Dermis blood vessel endothelial cell (primary cell): ENCODE measurements at regions not wholly inside any gene's neighbourhood (a gene's known extent, or its start where the extent isn't known, plus 50 kb on each side); places are given as distances from the start of the nearest gene placed in this dataset.

ENCODE experiments used
- DNase-seq: peaks from one replicate; pipeline ENCODE4 v3.0.0; 2010

DNA sequence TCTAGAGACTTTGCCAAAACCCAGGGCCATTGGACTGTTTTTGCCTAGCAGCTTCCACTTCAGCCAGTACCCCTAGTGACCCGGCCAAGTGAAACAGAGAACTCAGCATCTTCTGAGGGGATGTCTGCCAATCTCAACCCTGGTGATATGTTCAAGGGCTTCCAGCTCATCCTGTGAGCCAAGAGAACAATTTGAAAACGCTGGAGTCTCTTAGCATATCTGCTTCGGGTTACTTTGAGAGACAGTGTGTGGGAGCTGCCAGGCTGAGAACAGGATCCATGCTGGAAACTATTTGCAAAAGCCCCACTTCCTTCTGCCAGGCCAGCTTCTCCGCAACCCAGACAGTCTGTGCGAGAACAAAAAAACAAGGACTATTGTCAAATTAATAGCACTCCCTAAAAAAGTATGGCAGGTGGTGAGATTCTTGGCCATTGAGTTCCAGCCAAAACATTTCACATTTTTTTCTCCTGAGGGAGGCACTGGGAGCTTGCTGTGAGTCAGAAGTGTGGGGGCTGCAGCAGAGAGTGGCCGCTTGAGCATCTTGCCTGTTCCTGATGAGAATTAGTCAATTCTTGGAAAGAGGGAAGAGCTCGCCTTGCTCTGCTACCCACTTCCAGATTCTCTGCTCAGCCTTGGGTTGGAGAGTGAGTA lies 395.6 kb upstream of the TRIB2 start:
- DNase-seq = no peak

DNA sequence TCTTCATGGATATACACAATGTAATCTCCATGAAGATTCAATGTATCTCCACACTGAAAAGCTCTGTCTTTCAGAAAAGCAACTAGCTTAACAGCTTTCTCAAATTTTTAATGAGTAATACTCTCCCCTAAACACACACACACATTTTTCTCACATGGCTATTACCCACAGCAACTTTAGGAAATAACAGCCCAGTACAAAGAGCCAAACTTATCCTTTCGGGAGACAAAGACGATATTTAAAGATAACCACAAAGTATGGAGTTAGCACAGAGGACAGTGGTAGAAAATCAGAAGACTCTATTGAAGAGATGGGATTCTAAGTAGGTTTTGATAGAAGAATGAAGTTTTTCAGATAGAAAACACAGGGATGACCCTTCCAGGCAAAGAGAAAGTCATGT lies 394.9 kb upstream of the TRIB2 start:
- no peak for DNase-seq

DNA sequence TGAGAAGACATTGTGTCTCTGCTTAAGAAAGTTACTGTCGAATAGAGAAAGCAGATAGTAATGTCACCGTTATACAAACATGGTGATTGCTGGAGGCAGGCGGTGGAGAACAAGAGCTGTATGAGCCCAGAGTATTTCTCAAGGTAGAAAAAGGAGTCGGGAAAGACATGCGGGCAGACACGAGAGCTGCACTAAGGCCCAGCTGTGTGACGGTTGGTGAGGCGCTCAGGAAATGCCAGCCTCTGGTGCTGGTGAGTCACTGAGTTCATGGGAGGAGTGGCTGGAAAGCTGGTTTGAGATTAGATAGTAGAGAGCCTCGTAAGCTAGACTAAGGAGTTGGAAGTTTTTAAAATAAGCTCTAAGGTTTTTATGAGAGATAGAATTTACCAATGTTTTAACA lies 390.9 kb upstream of the TRIB2 start:
- DNase-seq = peak; percentile 69

DNA sequence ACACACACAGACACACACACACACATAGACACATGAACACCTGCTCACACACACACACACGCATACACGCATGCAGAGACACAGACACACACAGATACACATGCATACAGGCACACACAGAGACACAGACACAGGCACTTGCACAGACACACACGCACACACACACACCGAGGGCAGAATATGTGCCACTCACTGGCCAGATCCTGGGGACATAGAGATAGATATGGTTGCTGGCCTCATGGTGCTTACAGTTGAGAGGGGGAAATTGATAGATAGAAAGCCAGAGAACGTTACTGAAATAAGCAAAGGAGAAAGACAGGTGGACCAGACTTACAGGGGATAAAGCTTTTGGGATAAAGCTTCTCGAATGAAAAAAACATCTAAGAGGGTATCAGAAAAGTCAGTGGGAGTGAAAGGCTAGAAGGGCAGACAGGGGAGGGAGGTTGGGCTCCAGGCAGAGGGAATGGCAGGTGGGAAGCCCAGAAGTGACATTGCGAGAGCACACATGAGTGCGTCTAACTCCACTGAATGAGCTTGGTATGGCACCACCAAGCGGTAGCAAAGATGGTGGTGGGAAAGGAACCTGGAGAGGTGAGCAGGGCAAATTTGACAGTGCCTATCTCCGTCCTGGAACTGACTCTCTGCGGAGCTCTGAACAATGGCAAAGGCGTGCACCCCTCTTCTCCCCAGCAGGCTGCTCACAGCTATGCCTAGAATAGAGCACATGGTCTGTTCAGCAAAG lies 390.1 kb upstream of the TRIB2 start:
- no peak for DNase-seq

DNA sequence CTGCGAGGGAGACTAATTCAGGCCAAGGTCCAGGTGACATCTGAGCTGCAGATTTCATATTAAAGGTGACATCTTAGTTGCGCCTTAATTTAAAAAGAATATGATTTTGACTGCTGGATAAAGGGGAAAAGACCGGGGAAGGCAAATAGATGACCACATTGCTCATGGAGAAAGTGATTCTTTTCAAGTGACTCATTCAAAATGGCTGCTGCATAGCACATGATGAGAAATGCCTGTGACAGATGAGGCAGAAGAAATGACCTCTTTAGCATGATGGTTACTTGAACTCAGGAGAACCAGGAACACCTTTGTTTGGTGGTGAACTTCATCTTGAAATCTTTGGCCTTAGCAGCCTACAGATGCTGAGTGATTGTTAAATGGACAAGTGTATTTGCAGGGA lies 385.8 kb upstream of the TRIB2 start:
- no peak for DNase-seq

DNA sequence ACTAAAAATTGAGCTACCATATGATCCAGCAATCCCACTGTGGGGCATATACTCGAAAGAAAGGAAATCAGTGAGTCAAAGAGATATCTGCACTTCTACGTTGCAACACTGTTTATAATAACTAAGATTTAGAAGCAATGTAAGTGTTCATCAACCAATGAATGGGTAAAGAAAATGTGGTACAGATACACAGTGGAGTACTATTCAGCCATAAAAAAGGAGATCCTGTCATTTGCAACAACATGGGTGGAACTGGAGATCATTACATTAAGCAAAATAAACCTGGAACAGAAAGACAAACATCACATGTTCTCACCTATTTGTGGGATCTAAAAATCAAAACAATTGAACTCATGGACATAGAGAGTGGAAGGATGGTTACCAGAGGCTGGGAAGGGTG lies 385.0 kb upstream of the TRIB2 start:
- no peak for DNase-seq

DNA sequence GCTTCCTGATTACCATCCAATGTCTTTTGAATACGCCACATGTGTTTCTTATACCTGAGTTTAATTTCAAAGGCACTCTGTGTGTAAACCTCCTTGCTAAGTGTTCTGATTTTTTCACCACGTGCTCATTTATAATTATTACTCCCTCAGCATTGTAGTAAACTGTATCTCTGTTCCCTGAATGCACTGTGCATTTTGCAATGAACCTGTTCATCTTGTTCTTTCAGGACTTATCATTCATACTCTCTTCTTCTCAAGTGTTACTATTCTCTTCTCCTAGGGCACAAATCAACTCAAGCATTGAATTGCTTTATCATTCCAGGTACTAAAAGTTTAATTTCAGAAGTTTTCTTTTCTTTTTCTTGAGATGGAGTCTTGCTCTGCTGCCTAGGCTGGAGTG lies 383.4 kb upstream of the TRIB2 start:
- no peak for DNase-seq

DNA sequence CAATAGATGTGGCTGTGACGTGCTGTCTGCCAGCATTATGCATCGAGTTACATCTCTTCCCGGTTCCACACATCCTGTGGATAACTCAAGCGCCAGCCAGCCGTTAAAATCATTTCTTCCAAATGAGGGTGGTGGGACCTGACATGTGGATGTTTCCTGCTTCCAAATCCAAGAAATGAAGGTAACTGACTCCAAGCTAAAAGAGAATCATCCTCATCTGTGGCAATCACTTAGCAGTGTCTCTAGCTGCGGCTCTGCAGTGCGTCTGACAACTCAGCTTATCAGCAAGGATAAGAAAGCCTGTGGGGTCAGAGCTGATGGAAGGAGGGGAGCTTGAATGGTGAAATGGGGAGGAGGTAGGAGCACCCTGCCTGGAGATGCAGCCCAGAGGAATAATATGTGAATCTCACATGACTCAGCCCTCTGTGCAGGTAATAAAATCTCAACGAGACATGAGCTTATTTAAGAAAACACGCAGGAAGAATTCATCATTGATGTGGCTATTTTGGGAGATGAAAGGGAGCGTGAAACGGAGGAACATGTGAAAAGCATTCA lies 382.2 kb upstream of the TRIB2 start:
- no peak for DNase-seq

DNA sequence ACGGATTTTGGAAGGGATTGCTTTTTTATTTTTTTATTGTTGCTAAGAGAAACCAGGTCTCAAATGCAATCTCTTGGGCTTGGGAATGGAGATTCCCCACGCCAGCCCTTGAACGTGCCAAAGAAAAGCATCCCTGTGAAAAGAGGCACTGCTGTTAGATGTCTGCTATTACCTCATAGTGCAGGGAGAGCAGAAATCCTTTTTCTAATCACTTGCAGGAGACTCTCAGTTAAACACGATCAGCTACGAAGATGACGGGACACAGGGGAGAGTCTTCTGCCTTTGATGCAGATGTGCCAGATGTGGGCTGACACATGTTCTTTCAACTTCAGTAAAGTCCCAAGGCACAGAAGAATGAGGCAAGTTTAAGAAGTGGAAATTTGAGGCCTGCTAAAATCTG lies 381.6 kb upstream of the TRIB2 start:
- DNase-seq = no peak

DNA sequence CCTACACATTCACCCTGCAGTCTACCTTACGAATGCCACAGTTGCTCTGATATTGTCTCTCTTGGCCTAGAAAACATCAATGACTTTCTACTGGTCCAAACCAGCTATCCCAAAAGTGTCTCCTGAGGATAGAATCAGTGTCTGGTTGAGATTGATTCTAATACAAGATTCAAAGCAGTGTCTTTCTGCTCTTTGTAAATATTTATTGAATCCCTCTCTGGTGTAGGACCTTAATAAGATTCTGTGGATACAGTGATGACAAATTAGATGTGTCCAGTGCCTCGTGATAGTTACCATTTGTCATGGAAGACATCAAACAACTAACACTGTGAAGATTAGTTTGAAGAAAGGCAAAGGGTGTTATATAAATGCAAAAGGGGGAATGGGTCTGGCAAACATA lies 380.7 kb upstream of the TRIB2 start:
- DNase-seq = no peak

DNA sequence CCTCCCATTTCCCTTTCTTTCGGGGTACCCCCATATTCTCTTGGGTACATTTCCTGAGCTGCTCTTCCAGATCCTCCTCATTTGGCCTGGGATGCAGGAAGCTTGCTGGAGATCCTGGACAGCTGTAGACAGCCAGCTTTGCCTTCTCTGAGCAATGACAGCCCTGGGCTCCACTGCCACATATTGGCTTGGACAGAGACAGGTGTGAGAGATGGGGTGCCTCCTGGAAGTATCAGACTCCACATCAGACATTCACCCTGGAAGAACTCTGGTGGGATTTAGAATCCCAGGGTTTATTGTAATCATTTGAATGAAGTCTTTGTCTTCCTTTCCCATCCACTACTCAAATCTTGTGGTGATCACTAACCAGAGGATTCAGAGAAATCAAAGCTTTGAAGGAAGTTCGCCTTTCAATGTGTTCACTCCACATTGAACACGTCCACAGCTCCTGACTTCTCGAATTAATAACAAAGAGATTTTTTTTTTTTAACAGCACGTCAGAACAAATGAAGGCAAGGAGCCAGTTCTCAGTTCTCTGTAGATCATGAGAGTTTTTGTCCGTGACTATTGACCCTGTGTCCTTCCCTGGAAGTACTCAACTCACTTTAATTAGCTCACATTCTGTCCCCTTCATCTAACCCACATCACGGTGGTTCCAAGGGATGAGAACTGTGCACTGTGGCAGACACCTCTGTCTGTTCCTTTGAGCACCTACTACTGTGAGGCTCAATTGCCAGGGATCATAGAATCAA lies 377.6 kb upstream of the TRIB2 start:
- no peak for DNase-seq

DNA sequence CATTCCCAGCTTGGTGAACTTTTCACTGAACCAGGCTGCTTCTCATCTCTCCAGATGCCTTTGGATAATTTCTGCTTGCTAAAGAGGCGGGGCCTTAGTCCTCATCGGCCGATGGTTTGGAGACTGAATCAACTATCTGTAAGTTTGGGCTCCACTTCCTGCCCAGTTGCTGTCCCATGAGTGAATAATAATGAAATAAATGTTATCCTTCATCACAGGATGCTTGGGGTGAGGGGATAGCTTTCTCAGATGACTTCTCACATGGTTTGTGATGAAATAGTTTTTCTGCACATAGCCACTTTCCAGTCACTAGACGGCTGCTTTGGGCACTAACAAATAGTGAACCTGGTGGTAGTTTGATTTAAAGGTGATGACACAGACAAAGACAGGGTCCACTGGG lies 376.6 kb upstream of the TRIB2 start:
- DNase-seq = no peak

DNA sequence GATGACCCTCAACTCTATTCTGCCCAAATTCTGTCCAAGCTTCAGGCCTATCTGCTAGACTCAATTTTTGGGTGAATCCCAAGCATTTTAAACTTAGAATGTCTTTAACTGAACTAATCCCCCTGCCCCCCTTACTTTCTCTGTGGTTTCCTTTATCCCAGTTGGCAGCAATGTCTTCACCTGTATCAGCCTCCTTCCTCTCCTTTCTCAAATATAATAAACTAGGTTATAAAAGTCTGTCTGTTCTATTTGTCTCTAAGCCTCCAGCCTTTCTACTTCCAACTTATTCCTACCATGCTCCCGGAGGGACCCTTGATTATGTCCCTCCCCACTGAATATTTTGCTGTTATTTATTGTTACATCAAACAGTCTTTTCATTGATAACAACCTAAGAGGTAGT lies 375.5 kb upstream of the TRIB2 start:
- no peak for DNase-seq

DNA sequence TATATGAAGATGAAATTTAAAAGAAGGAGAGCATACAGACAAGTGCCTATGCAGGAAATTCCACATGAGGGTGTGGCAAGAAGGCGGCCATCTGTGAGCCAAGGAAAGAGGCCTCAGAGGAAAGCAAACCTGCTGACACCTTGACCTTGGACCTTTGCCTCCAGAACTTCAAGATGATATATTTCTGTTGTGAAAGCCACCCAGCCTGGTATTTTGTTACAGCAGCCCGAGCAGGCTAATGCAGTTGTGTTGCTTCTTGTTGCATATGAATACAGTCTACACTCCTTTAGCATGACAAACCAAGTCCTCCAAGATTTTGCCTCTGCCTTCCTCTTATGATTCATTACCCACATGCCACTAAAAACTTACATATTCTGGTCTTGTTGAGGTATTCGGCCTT lies 374.8 kb upstream of the TRIB2 start:
- no peak for DNase-seq

DNA sequence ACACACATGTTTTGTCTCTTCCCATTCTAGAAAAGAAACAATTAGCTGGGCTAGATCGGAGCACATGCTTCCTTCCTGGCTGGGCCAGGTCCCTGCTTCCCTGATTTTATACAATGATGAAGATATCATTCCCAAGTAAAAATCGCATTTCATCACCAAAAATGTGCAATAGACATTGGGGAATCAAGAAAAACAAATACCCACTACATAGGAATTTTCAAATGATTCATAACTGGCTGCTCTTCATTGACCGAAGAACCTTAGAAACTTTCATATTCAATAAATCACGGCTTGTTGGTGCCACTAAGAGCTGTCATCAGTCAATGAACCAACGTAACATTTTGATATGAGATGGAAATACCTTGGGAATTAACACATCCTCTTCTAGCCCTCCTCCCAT lies 373.6 kb upstream of the TRIB2 start:
- DNase-seq = no peak

DNA sequence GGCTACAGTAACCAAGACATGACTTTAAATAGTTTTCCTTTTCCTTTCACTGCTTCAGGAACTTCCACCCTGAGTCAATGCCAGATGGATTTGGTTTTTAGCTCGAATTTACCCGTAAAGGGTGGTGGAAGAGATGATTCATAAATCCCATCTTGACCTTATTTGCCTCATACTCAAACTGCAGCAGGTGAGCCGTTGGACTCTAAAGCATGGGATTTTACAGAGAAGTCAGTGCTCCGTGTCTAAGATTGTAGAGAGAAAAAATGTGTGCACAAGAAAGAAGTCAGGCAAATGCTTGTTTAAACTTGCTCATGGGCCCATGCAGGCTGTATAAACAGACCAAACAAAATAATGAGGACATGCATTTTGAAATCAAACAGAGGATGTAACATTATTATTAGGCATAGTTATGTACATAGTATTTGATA lies 369.7 kb upstream of the TRIB2 start:
- DNase-seq = no peak

DNA sequence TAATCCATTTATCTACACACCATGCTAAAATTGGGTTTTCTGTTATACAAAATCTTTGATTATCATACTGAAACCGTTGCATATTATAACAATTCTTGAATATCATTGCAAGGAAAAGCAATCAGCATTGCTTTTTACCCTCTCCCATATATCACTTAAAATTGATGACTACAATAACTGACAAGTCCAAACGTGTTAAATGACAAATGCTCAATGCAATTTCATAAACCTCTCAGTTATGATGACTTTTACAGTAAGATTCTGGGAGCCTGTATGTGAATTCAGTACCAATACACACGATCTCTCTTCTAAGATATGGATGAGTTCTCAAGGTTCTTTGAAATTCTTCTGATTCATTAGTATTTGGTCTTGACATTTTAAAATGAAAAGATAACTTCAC lies 368.5 kb upstream of the TRIB2 start:
- DNase-seq = no peak

DNA sequence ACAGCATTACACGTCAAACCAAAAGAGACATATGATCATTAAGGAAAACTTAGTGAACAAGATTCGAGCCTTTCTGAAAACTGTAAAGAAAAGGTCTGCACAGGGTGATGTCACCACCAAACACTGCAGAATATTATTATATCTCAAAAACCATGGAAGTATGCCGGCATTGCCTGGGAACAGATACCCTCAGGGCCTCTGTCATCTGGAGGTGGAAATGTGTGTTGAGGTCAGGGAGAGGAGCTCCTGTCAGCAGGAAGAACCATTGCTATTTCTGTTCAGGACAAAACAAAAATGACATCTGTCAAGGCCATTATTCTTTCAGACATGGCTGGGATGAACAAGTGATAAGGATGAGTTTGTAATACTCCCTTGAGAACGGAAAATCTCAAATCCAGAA lies 365.9 kb upstream of the TRIB2 start:
- DNase-seq = no peak

DNA sequence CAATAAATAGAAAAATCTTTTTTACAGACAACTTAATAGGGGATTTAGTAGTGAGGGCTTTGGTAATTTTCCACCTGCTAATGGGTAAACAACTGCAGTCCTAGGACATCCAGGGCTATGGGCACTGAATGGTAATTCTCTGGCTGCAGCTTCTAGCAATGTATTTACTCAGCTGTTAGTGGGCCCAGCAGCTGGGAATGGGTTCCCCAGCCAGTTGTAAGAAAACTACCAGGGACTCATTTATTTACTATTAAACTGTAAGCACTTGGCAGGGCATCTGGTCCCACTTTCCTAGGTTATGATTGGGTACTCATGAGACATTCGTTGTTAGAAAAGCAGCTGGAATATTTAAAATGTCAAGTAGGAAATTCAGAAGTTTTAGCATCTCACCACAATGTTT lies 363.8 kb upstream of the TRIB2 start:
- no peak for DNase-seq

DNA sequence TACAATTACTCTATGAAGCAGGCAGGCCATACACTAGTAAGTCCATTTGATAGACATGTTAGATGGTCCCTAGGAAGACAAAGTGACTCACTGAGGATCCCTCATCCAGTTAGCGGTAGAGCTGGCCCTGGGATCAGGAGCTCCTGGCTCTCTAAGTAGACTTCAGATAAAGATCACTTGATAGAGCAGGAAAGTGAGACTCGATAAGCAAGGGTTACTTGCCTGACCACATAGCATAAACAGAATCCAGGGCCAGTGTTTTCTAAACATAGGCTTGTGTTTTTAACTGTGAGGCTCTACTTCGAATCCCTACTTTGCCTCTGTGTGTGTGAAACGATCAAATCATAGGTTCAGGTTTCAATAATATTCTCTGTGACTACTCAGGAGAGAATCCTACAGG lies 355.2 kb upstream of the TRIB2 start:
- no peak for DNase-seq

DNA sequence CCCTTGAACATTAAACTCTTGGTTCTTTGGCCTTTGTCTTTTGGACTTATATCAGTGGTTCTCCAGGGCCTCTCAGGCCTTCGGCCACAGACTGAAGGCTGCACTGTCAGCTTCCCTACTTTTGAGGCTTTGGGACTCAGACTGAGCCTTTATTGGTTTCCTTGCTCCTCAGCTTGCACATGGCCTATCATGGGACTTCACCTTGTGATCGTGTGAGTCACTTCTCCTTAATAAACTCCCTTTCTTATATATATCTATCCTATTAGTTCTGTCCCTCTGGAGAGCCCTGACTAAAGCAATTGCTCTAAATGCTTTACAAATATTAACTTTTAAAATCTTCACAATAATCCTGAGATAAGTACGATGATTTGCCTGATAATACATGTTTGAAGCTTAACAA lies 353.6 kb upstream of the TRIB2 start:
- no peak for DNase-seq

DNA sequence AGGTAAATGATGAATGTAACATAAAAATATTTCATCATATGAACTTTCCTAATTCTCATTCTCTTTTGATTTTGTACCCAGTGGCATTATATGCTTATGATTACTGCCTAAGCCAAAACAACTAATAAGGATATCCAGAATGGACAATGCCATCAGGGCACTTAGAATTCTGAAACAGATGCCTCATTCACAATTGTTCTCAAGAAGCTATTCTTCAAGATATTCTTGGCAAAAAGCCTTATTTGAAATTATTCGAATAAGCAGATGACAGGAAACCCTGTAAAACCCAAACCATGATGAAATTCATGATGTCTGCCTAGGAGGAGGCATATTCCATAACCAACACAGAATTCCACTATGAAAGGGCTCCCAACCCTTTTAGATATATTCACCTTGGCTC lies 353.2 kb upstream of the TRIB2 start:
- peak; percentile 20 for DNase-seq

DNA sequence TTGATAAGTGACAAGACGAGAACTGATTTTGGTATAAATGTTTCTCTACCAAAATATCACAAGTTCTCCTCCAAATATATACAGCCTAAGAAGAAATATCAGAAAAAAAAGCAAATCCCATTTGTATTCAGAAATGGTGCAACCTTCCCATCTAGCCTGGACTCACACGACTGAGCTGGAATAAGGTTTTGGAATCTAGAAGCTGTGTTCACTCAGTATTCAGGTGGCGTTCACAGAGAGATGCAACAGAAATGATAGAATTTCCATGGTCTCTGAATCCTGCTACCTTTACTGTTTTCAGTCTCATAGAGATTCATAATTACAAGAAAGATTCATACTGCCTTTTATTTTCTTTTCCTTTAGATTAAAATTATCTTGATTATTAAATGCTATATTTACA lies 347.2 kb upstream of the TRIB2 start:
- DNase-seq = no peak

DNA sequence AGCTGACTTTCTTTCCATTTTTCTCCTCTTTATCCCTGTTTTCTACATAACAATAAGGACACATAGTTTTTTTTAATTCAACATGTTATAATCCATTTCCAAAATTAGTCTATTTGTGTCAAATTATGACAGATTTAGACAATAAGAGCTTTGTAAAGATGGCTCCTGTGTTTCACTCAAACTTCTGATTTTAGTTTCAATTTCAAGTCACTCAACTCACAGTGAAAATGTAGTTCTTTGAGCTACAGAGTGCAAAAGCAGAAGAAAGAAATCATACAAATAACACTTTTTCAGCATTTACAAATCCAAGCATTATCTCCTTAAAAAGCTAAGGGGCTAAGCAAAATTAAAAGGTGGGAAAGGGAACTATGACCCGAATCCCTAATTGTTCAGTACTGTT lies 340.7 kb upstream of the TRIB2 start:
- no peak for DNase-seq
